Mucosa of descending colon (tissue), 3 donors: ENCODE measurements at regions not wholly inside any gene's neighbourhood (a gene's known extent, or its start where the extent isn't known, plus 50 kb on each side); places are given as distances from the start of the nearest gene placed in this dataset.

Source experiments
- ATAC-seq: fragments of 200-7000 bp; cut with Tn5 transposase; one replicate; pipeline ENCODE4 v1.9.1; 2020; ENCODE audit warnings: mild to moderate bottlenecking, moderate library complexity
- DNase-seq, 3 donors: peaks; one replicate each; pipeline ENCODE4 v3.0.0-alpha.2; 2020
- H3K36me3 ChIP-seq: fragments of 200-600 bp; one replicate; pipeline ENCODE4 v1.8.0; 2021; ENCODE audit warnings: low read depth, mild to moderate bottlenecking
- H3K4me1 ChIP-seq: fragments of 200-600 bp; one replicate; pipeline ENCODE4 v1.8.0; 2021; ENCODE audit warnings: low read depth, mild to moderate bottlenecking
- H3K4me3 ChIP-seq: fragments of 200-600 bp; one replicate; pipeline ENCODE4 v1.8.0; 2021; ENCODE audit warnings: mild to moderate bottlenecking
- H3K9me3 ChIP-seq: fragments of 200-600 bp; one replicate; pipeline ENCODE4 v1.8.0; 2021; ENCODE audit warnings: mild to moderate bottlenecking
- intact Hi-C, 2 donors: fragments of 100-400 bp; cut with DNase I in 1 of 2; cut with micrococcal nuclease in 1 of 2; formaldehyde crosslinking; loops; one replicate each; pipeline versions ENCODE4 v1.11.0 to v1.11.1; 2022; cut with DNase I, micrococcal nuclease
- TF ChIP-seq, protein P1 (sequence below): fragments of 200-600 bp; IDR thresholded peaks from one replicate; pipeline ENCODE4 v1.8.0; 2022; ENCODE audit warnings: antibody characterized with exemption, mild to moderate bottlenecking
- donor health status: DM: no; HTN: no; CAD: no; lungs with moderate emphysema.
- donor health status: DM: no; HTN: no; CAD: no.
- donor health status: DM: no; HTN: yes; CAD: no.

DNA sequence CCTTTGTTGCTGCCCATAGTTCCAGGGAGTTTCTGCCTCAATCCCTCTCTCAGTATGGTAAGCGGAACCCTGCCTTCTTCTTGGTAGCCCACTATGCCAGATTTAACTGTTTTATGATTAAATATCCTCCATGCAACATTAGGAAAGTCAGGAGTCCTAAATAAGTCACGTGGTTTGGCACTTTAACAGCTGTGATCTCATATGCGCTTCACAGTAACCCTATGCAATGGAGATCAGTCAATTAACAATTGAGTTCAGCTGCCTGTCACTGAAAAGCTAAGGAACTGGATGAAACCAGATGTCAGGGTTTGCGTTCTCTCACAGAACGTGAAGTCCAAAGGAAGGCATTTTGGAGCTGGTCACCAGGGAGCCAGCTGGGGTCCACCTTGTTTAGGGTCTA lies 81.6 kb downstream of the PSMB1 start:
- TF ChIP-seq, protein P1, sequence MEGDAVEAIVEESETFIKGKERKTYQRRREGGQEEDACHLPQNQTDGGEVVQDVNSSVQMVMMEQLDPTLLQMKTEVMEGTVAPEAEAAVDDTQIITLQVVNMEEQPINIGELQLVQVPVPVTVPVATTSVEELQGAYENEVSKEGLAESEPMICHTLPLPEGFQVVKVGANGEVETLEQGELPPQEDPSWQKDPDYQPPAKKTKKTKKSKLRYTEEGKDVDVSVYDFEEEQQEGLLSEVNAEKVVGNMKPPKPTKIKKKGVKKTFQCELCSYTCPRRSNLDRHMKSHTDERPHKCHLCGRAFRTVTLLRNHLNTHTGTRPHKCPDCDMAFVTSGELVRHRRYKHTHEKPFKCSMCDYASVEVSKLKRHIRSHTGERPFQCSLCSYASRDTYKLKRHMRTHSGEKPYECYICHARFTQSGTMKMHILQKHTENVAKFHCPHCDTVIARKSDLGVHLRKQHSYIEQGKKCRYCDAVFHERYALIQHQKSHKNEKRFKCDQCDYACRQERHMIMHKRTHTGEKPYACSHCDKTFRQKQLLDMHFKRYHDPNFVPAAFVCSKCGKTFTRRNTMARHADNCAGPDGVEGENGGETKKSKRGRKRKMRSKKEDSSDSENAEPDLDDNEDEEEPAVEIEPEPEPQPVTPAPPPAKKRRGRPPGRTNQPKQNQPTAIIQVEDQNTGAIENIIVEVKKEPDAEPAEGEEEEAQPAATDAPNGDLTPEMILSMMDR: no peak
- Histone ChIP-seq H3K9me3 (no peaks in the 10 kb centered on the region), H3K4me3 (no peak overlapping the region), H3K4me1 (no peaks in the 10 kb centered on the region), H3K36me3 (no peaks in the 10 kb centered on the region)
- no peak for DNase-seq
- no peak for ATAC-seq
- intact Hi-C loops: no loop called here

DNA sequence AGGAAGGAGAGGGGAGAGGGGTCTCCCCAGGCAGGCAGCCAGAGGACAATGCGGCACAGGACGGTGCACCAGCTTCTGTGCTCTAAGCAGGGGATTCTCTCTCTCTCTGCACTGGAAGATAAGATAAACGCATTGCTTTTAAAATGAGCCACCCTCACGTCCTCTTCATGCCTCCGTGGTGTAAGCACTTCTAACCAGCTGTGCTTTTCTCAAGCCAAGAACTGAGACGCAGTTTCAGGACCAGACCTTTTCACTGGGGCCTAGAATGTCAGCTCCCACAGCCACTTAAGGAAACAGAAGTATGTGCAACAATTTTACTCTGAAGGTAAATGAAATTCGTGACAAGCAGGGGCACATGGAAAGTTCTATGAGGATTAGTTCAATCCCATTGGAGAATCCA lies 82.4 kb downstream of the PSMB1 start:
- ATAC-seq (no peak), DNase-seq (no peak)
- intact Hi-C loops: no loop called here
- no peaks in the 10 kb centered on the region for H3K4me1 ChIP-seq
- TF ChIP-seq, protein P1: no peak
- no peaks in the 10 kb centered on the region for H3K36me3 ChIP-seq
- no peak overlapping the region for H3K4me3 ChIP-seq
- no peaks in the 10 kb centered on the region for H3K9me3 ChIP-seq

DNA sequence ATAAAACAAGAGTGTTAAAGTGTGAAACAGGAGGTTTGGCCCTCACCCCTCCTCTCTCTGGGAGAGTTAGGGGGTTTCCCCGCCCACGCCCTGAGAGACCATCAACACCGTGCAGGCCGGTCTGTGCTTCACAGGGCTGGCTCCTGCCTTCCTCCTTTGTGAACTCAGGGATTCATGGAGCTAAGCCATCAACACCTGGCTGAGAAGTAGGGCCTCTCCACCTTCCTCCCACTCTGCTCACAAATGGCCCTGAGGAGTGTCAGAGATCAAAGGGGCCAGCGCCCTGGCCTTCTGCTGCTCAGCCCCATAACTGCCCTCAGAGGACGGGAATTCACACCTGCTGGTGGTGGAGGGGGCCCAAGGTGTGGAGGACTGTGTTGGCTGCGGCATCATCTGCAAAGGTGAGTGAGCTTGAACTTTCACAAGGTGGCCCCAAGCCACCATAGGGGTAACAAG lies 88.6 kb downstream of the PSMB1 start:
- H3K4me1 ChIP-seq: no peaks in the 10 kb centered on the region
- ATAC-seq: no peak
- TF ChIP-seq, protein P1: no peak
- no peaks in the 10 kb centered on the region for H3K9me3 ChIP-seq
- DNase-seq: no peak
- no peak overlapping the region for H3K4me3 ChIP-seq
- intact Hi-C loops: no loop called here
- no peaks in the 10 kb centered on the region for H3K36me3 ChIP-seq

DNA sequence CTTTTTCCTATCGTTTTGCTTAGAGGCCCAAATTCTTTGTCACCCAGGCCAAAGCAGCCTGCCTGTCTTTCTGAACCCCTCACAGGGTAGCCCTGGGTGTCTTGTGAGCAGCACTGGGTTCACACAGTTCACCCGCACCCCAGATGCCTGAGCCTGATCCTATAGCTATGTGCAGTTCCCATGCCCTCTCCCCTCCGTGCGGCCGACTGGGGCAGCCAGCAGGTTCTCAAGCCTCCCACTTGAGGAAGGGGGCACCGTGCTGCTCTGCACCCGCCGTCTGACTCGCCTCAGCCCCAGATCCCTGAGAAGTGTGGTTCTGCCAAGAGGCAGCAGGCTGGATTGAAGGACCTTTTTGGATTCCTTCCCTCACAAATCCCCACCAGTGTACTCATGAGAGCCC lies 89.0 kb downstream of the PSMB1 start:
- intact Hi-C loops: no loop called here

DNA sequence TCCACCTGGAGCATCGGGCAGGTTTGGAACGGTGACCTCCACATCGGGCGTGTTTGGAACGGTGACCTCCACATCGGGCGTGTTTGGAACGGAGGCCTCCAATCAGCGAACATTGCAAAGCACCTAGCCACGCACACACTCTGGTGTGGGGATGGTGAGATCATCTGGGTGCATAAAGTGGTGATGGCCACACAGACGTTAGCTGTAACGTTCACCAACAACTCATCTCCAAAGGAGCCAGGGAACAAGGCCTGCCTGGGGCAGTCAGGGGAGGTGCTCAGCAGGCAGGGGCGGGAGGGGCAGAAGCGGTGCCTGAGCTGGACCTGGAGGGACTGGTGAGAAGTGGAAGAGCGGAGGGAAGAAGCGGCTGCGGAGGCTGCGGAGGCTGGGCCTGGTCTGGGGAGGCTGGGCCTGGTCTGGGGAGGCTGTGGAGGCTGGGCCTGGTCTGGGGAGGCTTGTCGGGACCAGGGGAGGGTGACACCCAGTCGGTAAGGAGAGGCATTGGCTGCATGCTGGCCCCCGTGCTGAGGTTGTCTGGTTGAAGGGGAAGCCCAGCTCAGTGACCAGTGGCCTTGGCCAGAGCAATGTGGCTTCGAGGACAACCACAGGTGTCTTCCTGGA lies 89.9 kb downstream of the PSMB1 start:
- intact Hi-C loops: no loop called here
- H3K4me1 ChIP-seq: no peaks in the 10 kb centered on the region
- H3K4me3 ChIP-seq: no peak overlapping the region
- ATAC-seq (no peak), DNase-seq (no peak)
- no peaks in the 10 kb centered on the region for H3K36me3 ChIP-seq
- H3K9me3 ChIP-seq: no peaks in the 10 kb centered on the region
- TF ChIP-seq, protein P1: no peak

More for the DNA sequence above, 89.0 kb downstream of the PSMB1 start:
- no peaks in the 10 kb centered on the region for H3K4me1 ChIP-seq
- DNase-seq (no peak), ATAC-seq (no peak)
- no peaks in the 10 kb centered on the region for H3K36me3 ChIP-seq
- no peak overlapping the region for H3K4me3 ChIP-seq
- no peaks in the 10 kb centered on the region for H3K9me3 ChIP-seq
- TF ChIP-seq, protein P1: no peak
